Chondrocyte (in vitro differentiated cells): ENCODE measurements at regions not wholly inside any gene's neighbourhood (a gene's known extent, or its start where the extent isn't known, plus 50 kb on each side); places are given as distances from the start of the nearest gene placed in this dataset.
"Not testable (repeated sequence)": the region's sequence is repeated elsewhere in the genome, so short reads cannot be mapped to it uniquely, and the experiment has no call there.

ENCODE experiments used
- DNase-seq: peaks from one replicate; pipeline ENCODE4 v3.0.0; 2021; ENCODE audit warnings: mixed read lengths, low spot score
- H3K27ac Mint-ChIP-seq: one replicate; pipeline ENCODE4 v1.8.0; 2021; ENCODE audit warnings: mild to moderate bottlenecking, moderate library complexity, mixed read lengths; ENCODE audit not compliant: unreplicated experiment
- H3K27me3 Mint-ChIP-seq: 2 replicates; pipeline ENCODE4 v1.8.0; 2021; ENCODE audit warnings: low read depth, mixed read lengths
- H3K36me3 Mint-ChIP-seq: 2 replicates; pipeline ENCODE4 v1.8.0; 2021; ENCODE audit warnings: low read depth, mixed read lengths
- H3K4me1 Mint-ChIP-seq: 2 replicates; pipeline ENCODE4 v1.8.0; 2021; ENCODE audit warnings: low read depth, mild to moderate bottlenecking, mixed read lengths
- H3K4me3 Mint-ChIP-seq: one replicate; pipeline ENCODE4 v1.8.0; 2021; ENCODE audit warnings: mild to moderate bottlenecking, moderate library complexity, mixed read lengths; ENCODE audit not compliant: unreplicated experiment
- H3K9me3 Mint-ChIP-seq: 2 replicates; pipeline ENCODE4 v1.8.0; 2021; ENCODE audit warnings: low read depth, mixed read lengths
- TF ChIP-seq, protein P1 (sequence below): fragments of 200-600 bp; sonication (generic); IDR thresholded peaks from 2 replicates; pipeline ENCODE4 v1.5.0; 2021; ENCODE audit warnings: antibody characterized with exemption, mild to moderate bottlenecking, moderate library complexity

- H3K4me1 Mint-ChIP-seq: no peaks in the 10 kb centered on the region
- no peak overlapping the region for H3K4me3 Mint-ChIP-seq
- H3K27me3 Mint-ChIP-seq: no peaks in the 10 kb centered on the region
- H3K36me3 Mint-ChIP-seq: no peaks in the 10 kb centered on the region
- peaks cover 4% of the 10 kb centered on the region for H3K9me3 Mint-ChIP-seq
- H3K27ac Mint-ChIP-seq: no peak overlapping the region
- DNase-seq: no peak
- TF ChIP-seq, protein P1, sequence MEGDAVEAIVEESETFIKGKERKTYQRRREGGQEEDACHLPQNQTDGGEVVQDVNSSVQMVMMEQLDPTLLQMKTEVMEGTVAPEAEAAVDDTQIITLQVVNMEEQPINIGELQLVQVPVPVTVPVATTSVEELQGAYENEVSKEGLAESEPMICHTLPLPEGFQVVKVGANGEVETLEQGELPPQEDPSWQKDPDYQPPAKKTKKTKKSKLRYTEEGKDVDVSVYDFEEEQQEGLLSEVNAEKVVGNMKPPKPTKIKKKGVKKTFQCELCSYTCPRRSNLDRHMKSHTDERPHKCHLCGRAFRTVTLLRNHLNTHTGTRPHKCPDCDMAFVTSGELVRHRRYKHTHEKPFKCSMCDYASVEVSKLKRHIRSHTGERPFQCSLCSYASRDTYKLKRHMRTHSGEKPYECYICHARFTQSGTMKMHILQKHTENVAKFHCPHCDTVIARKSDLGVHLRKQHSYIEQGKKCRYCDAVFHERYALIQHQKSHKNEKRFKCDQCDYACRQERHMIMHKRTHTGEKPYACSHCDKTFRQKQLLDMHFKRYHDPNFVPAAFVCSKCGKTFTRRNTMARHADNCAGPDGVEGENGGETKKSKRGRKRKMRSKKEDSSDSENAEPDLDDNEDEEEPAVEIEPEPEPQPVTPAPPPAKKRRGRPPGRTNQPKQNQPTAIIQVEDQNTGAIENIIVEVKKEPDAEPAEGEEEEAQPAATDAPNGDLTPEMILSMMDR: no peak
Measured at GRCh38 chr10:131553581-131553980, 242.1 kb upstream of the TCERG1L start.

DNA sequence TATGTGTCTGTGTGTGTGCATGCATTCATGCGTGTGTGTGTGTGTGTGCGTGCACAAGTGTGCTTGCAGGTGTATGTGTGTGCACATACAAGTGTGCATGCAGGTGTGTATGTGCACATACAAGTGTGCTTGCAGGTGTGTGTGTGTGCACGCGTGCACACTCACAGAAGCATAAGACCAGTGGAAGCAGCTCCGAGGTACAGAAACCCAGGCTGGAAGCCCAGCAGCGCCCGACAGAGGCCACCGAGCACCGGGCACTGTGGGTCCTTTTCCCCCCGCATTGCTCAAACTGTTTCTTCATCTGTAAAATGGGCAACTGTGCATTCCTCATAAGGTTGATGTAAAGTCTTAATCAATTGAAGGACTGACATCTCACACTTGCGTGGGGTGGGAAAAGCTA is 243.3 kb upstream of the TCERG1L start:
- no peaks in the 10 kb centered on the region for H3K36me3 Mint-ChIP-seq
- no peak for DNase-seq
- no peak overlapping the region for H3K4me3 Mint-ChIP-seq
- no peak overlapping the region for H3K27ac Mint-ChIP-seq
- peaks cover 11% of the 10 kb centered on the region for H3K9me3 Mint-ChIP-seq
- TF ChIP-seq, protein P1: no peak
- H3K27me3 Mint-ChIP-seq: no peaks in the 10 kb centered on the region
- H3K4me1 Mint-ChIP-seq: no peaks in the 10 kb centered on the region

DNA sequence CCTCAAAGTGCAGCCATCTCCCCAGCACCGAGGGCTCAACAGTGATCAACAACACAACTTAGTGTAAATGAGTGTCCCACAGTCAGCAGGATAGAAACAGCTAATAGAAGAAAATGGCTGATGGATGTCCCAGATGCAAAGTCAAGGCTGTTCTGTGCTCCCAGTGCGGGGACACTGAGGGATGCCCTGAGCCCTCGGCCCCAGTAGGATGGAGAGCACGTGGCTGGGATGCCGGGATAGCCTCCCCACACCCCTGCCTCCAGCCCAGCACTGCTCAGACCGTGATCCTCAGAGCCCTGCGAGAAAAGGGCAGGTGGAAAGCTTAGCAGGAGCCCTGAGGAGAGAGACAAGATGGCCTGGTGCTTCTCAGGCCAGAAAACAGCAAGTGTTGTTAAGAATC is 243.9 kb upstream of the TCERG1L start:
- Mint-ChIP-seq H3K27me3 (no peaks in the 10 kb centered on the region), H3K4me1 (no peaks in the 10 kb centered on the region), H3K27ac (no peak overlapping the region), H3K9me3 (peaks cover 11% of the 10 kb centered on the region), H3K36me3 (no peaks in the 10 kb centered on the region), H3K4me3 (no peak overlapping the region)
- TF ChIP-seq, protein P1: no peak
- DNase-seq: no peak

GRCh38 chr10:131556061-131556896 is 244.8 kb upstream of the TCERG1L start:
- Mint-ChIP-seq H3K4me3 (no peak overlapping the region), H3K27ac (no peak overlapping the region), H3K36me3 (no peaks in the 10 kb centered on the region), H3K4me1 (no peaks in the 10 kb centered on the region), H3K9me3 (peaks cover 11% of the 10 kb centered on the region), H3K27me3 (no peaks in the 10 kb centered on the region)
- TF ChIP-seq, protein P1: no peak
- no peak for DNase-seq

GRCh38 chr10:131556897-131557495 is 245.5 kb upstream of the TCERG1L start:
- H3K4me3 Mint-ChIP-seq: no peak overlapping the region
- H3K4me1 Mint-ChIP-seq: no peaks in the 10 kb centered on the region
- no peaks in the 10 kb centered on the region for H3K27me3 Mint-ChIP-seq
- H3K36me3 Mint-ChIP-seq: no peaks in the 10 kb centered on the region
- TF ChIP-seq, protein P1: no peak
- peaks cover 13% of the 10 kb centered on the region for H3K9me3 Mint-ChIP-seq
- DNase-seq: no peak
- H3K27ac Mint-ChIP-seq: no peak overlapping the region

GRCh38 chr10:131557956-131558355 is 246.4 kb upstream of the TCERG1L start:
- not testable (repeated sequence) for DNase-seq, H3K4me3 Mint-ChIP-seq, H3K27me3 Mint-ChIP-seq, H3K36me3 Mint-ChIP-seq, H3K27ac Mint-ChIP-seq, H3K4me1 Mint-ChIP-seq
- H3K9me3 Mint-ChIP-seq: peaks cover 13% of the 10 kb centered on the region
